T follicular helper cell (primary cell): ENCODE measurements at regions not wholly inside any gene's neighbourhood (a gene's known extent, or its start where the extent isn't known, plus 50 kb on each side); places are given as distances from the start of the nearest gene placed in this dataset.

Experiments used
- DNase-seq: peaks from one replicate; pipeline ENCODE4 v3.0.0-alpha.2; 2020; ENCODE audit warnings: low read depth

DNA sequence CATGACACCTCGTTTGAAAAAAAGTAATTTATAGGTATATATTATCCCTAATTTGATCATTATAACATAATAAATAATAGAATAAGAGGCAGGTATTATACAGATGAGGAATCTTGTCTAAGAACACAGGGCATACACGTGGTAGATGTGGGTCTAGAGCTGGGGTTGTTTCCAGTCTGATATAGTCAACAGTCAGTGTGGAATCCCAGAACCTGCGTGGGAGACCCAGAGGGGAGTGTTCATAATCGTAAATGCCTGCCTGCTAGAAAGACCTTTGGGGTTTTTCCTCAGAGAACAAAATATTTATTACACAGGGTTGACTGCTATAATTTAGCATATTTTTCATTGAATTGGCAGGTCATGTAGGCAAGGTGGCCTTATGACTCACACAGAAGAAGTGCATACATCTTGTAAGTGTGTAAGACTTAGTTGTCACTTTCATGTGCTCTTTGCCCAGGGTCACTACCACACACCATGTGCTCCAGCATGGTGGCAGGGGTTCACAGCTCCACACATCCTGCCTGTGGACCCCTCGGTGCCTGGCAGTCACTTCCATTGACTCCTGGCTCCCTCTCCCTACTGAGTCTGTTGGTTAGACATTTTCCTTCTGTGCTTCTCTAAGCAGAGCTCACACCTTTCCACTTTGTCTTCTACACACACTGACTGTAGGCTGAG is 94.9 kb upstream of the IKZF1 start:
- no peak for DNase-seq

DNA sequence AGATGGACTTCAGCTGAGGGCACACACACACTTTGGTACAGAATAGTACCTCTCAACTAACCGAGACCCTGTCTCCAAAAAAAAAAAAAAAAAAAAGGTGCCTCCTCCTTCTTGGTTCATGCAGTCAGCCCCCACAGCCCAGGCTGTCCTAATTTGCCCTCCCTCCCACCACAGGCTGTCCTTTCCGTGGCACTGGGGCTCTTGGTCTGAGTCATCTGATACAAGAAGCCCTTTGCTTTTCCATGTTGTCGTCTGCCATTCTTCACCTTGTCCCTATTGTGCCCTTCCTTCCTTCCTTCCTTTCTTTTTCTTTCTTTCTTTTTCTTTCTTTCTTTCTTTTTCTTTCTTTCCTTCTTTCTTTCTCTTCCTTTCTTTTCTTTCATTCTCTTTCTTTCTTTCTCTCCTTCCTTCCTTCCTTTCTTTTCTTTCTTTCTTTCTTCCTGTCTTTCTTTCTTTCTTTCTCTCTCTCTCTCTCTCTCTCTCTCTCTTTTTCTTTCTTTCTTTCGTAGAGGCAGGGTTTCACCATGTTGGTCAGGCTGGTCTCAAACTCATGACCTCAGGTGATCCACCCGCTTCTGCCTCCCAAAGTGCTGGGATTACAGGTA is 96.0 kb upstream of the IKZF1 start:
- no peak for DNase-seq

DNA sequence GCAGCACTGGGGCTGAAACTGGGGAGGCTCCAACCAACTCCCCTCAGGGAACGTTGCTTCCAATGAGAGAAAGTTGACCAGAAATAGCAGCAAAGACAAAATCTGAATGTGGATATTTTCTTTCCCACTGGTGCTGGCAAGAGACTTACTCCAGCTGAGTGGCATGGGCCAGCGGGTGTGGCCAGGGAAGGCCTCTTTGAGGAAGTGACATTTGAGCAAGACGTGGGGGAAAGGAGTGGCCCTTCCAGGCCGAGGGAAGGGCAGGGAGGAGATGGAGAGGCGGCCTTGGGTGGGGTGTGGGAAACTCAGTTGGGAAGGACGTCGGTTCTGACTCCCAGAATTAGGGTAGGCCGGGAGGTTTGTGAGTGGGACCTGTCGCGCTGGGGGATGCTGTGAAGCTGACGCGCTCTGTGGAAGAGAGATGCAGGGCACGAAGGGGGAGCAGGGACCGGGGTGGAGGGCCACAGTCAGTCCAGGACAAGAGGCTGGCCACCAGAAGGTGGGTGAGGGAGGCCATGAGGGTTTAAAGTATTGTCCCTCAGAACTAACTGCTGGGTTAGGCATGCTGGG is 96.7 kb upstream of the IKZF1 start:
- DNase-seq: no peak

DNA sequence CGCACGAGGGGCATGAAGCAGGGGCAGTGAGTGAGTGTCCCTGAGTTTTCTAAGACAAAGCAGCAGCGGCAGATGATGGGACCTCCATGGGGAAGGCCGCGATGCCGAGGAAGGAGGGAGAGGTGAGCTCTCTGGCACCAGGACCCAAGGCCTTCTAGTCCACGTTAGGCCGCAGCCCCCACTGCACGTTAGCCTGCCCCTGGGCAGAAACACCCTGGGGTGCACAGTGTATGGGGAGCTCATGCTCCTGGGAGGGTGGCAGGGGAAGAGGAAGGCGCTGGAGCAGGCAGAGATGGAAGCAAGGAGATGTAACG is 97.3 kb upstream of the IKZF1 start:
- no peak for DNase-seq

DNA sequence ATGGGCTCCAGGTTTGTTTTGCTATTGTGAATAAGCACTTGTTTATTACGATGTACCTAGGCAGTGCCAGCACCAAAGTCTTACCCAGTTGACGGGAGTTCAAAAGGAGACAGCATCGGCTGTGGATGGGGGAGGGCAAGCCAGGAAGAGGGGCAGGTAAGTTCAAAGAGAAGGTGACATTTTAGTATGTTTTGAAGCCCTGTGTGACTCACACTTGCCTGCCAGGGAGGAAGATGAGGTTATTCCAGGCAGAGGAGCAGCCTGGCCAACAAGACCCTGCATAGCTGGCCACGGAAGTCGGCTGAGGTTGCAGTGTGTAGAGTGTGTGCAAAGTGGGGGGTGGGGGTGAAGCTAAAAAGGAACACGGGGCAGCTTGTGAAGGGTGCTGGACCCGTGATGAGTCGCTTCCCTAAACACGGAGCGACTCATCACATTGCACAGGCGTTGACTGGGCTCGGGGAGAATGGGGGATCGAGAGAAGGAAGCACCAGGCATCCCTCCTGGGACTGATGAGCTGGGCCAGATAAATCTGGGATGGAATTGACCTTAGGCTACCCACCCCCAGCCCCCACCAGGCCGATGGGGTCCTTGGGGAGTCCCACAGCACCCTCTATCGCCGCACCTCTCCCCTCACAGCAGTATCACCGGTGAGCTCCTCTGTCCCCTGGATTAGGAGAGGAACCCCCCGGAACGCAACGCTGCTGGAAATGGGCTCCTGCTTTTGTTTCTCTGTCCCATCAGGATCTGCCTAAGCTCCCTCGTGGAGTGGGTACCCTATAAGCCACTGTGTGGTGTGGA is 97.9 kb upstream of the IKZF1 start:
- peak; percentile 65 for DNase-seq

DNA sequence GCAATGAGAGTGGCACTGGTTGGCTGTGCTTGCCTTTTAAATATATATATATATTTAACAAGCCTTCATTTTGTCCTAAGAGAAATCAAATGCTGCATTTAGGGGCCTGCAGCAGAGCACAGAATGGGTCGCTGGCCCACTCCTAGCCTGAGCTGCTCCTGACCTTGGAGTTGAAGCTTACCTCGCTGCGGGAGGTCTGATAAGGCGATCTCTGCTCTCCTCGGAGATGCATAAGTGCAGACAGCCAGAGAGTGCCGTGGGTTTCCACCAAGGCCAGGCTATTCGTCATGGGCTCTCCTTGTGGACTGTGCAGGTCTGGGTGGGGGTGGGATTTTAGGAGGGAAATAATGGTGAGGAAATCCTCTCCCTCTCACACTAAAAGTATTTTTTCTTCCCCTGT is 99.5 kb upstream of the IKZF1 start:
- no peak for DNase-seq

DNA sequence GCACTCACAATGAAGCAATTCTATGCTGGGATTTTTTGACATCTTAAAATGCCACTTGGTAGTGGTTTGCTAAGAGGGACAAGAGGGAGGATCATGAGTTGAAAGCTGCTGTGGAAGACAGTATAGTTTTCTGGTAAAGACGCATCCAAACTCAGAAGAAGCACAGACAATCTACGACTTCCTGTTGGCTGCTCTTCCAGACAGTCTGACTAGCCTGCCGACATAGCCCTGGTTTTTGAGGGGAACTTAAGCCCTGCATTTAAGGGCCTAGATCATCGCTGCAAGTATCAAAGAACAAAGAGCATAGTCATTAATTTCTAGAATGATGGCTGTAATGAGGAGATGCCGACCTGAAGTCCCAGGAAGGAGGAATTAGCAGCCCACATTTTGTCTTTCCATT is 99.9 kb upstream of the IKZF1 start:
- DNase-seq: no peak

DNA sequence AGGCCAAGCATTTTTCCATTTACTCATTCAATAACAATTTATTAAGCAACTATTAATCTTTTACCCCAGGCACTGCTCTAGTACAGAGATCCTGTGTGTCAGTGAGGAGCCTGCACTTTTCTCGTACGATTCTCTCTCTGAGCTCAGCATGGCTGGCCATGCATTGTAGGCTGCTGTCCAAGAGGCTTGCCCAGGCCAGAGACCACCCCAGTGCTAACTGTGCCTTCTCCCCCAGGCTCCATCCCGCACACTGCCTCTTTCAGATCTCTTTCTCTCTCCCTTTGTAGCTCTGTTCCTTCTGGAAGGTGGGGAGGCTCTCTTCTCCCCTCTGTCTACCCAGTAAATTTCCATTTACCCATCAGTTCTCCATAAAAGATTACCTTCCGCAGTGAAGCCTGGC is 101.0 kb upstream of the IKZF1 start:
- DNase-seq: no peak

DNA sequence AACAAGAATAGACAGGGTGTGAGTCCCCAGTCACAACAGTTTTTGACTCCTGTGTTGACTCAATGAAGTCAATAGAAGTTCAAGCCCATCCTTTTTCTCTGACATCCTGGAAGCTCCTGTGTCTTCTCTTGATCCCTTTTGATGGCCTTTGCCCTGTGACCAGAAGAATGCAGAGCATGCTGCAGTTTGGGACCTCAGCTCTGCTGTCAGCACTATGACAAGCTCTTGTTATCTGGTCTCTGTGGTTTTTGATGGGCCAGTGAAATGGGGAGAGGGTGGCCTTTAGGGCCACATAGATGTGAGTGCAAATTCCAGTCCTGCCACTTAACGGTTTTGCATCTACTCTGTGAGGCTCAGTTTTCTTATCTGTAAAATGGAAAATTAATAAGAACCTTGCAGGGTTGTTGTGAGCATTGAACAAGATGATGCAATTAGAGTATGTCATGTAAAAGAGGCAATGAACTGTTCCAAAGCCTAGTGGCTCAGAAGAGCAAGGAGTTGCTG is 102.4 kb upstream of the IKZF1 start:
- DNase-seq: no peak

DNA sequence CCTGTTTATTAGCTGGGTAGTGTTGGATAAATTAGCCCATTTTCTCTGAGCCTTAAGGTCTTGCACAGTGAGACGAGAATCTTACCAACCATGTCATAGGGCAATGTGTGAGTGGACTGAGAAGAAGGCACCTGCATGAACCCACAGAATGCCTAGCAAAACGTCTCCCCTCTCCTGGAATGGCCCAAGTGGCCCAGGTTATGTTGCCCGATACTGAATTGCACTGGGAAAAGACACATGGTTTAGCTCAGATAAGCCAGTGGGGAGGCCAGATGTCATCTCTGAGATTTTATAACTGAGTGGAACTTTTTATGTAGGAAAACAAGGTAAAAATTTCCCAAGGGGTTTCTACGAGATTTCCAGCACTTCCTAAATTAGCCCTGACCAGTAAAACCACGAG is 104.7 kb upstream of the IKZF1 start:
- DNase-seq: no peak

DNA sequence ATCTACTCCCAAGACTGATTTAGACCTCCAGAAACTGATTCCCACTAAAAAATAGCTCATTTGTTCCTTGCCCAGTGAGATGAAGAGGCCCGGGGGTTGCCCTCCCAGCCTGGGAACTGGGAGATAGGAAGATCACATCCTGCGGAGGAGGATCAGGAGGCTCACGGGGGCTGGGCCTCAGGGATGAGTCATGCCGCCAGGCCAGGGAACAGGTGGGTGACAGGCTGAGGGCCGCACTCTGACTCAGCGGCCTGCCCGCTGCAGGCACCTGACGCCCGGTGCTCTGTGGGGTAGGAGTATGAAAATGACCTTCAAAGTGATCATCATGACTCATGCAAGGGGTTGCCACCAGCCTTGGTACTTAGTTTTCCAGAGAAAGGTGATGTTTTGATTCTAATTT is 104.5 kb upstream of the ZPBP start:
- peak; percentile 19 for DNase-seq

DNA sequence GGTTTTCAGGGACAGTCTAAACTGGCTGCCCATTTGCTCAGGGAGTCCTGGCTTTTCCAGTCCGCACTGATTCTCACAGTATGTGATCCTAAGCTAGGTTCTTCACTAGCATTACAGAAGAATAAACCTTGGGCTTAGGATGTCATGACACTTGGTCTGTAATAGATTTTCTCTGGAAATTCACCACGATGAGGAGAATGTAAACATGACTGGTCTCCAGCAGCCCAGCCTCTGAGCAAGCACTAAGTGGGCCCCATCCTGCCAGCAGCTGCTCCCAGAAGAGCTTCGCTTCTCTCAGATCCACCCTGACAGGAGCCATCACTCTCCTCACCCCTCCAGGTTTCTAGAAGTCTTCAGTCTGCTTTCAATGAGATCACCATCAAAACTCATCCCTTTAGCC is 103.7 kb upstream of the ZPBP start:
- DNase-seq: no peak

DNA sequence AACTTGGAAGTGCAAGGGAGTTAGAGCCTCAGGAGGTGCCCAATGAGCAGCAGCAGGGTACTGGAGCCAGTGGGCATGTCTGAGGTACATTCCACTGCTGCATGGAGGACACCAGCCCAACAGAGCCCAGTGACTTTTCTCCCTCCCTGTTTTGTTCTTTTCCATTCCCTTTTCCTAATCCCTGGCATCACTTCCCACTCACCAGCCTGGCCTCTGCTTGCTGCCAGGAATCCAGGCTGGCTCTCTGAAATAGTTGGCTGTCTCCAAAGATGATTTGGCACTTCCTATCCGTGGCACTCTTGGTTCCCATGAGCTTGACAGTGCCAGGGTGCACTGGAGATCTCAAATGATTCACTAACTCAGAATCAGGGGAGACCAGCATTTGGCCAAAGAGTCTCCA is 97.7 kb upstream of the ZPBP start:
- DNase-seq: no peak

DNA sequence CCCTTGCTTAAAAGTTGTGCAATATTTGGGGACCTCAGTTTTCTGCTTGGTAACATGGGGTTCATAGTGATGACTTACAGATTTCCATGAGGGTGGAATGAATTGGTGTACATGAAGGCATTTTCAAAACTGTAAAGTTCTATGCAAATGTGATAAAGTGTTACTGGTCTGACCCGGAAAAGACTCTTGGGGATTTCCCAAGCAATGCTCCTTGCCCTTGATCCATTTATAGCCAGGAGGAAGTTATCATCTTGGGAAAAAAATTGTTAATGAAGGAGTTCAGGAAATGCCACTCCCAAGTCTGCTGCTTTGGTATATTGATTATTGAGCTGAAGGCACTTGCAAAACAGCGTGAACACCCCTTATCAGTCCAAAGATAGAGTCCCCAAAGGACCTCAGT is 96.3 kb upstream of the ZPBP start:
- DNase-seq: no peak

DNA sequence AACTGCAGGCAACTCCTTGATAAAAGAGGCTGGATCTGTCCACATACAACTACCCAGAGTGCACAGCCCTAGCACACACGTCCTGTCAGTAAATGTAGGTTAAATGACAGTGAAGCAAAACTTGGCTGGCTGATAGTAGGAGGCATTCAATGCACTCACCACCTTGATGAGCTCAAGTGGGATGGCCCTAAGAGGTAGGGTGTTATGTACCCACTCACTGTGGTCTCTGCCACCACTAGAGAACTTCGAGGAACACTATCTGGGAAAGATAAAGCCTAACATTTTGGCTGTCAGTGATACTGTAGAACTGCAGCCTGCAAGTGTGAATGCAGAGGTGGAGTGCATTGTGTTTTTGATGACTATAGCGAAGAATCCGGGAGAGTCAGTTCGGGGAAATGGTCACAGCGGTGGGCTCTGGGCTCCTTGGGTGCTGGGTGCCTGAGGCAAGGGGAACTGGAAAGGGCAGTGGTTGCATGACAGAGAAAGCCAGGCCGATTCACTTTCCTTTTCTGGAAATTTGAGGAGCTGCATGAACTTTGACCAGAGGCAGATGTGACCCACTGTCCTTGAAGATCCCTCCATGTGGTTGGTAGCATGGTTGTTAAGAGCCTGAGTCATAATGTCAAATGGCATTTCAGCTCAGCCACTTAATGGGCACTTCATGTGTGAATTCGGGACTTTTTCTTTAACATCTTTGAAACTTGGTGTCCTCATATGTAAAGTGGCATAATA is 93.1 kb upstream of the ZPBP start:
- DNase-seq: no peak

DNA sequence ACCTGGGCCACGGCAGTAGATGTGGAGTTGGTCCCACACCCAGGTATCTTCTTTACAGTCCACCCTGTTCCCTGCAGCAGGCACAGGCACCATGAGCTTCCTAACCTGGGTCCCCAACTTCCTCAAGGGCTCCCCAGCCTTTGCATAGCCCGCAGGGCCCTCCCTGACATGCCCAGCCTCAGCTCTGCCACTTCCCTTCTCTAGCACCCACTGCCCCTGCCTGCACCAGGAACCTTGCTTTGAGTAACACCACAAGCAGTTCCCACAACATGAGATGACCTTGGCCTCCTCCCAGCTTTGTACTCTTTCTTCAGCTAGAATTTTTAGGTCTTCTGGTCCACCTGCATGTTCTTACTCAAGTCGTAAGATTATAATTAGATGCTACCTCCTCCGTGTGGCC is 92.2 kb upstream of the ZPBP start:
- DNase-seq: no peak

DNA sequence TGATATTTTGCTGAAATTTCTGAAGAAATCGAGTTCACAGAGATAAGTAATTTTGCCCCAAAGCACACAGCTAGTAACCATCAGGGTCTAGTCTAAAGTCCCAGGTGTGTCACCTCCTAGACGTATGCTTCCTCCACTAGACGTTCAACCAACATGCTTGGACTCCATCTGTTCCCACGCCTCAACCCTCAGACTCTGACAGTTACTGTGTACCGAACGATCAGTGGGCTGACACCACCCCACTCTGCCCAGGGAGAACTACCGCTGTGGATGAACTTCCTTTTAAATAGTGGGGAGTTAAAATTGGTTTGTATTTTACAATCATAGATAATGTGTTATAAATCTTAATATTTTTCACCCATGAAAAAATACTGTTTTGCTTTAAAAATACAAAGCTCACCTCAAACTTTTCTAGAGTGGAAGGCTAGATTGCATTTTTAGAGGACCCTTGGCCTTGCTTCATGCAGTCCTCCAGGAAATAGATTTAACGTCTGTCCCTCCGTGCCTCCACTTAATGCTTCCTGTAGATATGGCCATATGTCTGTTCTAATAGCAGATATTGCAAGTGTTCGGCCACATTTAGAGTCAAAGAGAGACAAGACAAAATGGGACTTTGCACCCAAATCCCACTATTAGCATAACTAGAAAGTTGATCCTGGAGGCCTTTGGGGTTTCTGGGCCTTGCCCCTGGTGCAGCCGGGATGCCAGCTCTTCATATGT is 91.4 kb upstream of the ZPBP start:
- DNase-seq: no peak

DNA sequence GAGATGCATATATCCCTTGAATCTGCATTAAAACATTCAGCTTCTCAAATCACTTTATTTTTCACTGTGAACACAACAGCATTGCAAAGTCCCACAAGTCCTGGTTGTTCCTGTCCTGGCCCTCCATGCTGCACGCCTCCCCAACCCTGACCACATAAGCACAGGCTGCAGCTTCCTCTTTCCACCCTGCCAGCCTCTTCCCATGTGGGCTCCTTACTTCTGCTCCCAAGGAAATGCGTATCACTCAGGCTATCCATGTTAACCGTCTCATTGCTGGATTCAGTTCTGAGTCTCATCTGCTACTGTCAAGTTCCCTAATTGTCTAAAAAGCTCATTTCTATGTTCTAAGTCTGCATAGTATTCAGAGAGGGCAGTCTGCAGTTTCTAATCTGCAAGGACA is 89.7 kb upstream of the ZPBP start:
- DNase-seq: no peak

DNA sequence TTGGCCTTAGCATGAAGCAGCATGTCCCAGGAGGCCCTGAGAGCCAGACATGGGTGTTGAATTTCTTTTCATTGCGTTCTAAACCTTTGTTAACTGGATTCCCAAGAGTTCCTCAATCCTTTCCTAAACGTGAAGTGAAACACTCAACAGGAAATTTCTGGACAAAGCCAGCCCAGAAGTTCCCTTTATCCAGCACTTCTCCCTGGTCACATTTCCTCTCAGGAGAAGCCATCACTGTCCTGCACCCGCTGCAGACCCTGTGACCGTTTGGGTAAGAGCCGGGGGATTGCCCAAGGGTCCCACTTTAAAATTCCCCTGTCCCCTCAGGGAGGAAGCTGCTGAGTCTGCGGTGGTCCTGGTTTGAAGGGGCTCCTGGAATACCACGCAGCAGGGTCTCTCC is 88.0 kb upstream of the ZPBP start:
- DNase-seq: no peak

DNA sequence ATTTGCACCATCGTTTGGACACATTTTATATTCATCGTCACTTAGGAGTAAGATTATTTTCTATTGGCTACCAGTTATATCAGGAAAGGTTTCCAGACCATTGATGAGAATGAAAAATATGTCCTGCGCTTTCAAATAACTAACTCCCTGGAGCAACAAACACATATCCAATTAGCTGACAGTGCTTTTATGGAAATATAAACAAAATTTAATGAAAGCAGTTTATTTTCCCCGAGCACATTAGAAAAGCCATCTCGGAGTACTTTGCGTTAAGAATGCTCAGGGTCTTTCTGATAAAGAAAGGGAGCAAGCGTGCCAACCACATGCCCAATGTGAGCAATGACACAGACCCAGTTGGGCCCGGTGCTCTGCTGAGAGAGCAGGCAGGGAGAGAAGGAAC is 85.1 kb upstream of the ZPBP start:
- no peak for DNase-seq

DNA sequence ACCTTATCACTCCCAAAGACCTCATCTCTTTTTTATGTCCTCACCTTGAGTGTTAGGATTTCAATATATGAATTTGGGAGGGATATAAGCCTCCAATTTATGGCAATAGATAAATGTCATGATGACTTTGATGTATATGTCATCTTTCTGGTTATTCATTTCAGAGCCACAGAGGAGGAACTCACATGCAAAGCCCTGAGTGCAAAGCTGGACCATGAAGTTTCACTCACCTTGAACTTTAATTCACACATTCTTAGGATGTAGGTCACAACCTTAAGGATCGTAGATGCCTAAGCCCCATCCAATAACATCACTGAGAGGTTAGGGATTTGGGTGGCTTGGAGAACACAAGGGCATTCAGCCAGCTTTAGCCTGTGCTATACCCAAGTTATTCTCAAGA is 81.9 kb upstream of the ZPBP start:
- DNase-seq: no peak
